Stimulated activated naive CD8-positive, alpha-beta T cell treated with anti-CD3 and anti-CD28 coated beads, Interleukin-15, amount 100 ng/mL, for 72 hours (primary cell): ENCODE measurements at regions not wholly inside any gene's neighbourhood (a gene's known extent, or its start where the extent isn't known, plus 50 kb on each side); places are given as distances from the start of the nearest gene placed in this dataset.
"Not testable (repeated sequence)": the region's sequence is repeated elsewhere in the genome, so short reads cannot be mapped to it uniquely, and the experiment has no call there.

Source experiments
- ATAC-seq: fragments of 150-1000 bp; cut with Tn5 transposase; 2 replicates; pipeline ENCODE4 v1.10.0; 2021; ENCODE audit warnings: mild to moderate bottlenecking, moderate library complexity
- DNase-seq, 2 donors: peaks; one replicate each; pipeline ENCODE4 v3.0.0; 2021 to 2022
- H3K27ac Mint-ChIP-seq, 2 donors: one replicate each; pipeline ENCODE4 v1.8.0; 2022; ENCODE audit warnings: mild to moderate bottlenecking in 2 of 2, mixed read lengths in 2 of 2, moderate library complexity in 2 of 2
- H3K27me3 Mint-ChIP-seq: one replicate; pipeline ENCODE4 v1.8.0; 2022; ENCODE audit warnings: mixed read lengths
- H3K4me1 Mint-ChIP-seq: one replicate; pipeline ENCODE4 v1.8.0; 2022; ENCODE audit warnings: mild to moderate bottlenecking, mixed read lengths
- H3K4me3 Mint-ChIP-seq, 2 donors: one replicate each; pipeline ENCODE4 v1.8.0; 2022; ENCODE audit warnings: mild to moderate bottlenecking in 2 of 2, mixed read lengths in 2 of 2, moderate library complexity in 1 of 2
- H3K9me3 Mint-ChIP-seq, 2 donors: one replicate each; pipeline ENCODE4 v1.8.0; 2022; ENCODE audit warnings: mixed read lengths in 2 of 2

DNA sequence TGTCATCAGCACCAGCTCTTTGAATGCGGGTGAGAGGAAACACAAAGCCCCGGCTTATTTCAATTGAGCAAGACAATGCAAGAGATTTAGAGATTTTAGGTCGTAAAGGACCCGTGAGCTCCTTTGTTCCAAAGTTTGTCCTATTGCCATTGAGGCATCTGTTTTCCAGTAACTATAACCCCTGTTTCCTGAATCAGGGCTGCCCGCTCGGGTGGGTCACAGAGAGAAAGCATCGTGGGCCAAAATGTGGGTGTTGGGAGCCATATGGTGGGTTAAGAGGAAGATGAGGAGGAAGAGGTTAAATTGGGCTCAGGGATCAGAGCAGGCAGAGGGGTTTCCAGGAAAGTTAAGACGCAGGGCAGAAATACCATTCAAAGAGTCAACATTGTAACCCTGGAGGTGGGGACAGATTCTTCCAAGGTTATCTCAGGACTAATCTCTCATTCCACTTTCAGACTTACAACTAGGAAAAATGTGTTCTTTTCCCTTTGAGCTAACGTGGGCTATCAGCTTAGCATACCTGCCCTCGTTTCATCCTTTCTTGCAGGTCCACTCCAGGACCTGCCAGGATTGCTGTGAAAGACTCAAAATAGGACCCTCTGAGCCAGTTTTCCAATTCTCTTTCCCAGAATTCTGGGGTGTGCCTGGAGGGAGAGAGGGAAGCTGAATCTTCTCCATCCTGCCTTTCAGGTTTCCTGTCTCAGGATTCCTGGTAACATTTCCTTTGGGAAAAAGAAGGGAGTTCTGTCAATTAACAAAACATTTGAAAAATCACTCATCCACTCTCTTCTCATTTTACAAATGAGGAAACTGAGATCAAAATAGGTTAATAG lies 95.5 kb upstream of the TAF11L2 start:
- DNase-seq (no peak), ATAC-seq (no peak)
- no peak overlapping the region for H3K4me3 Mint-ChIP-seq
- no peaks in the 10 kb centered on the region for H3K27me3 Mint-ChIP-seq
- H3K4me1 Mint-ChIP-seq = no peaks in the 10 kb centered on the region
- no peaks in the 10 kb centered on the region for H3K9me3 Mint-ChIP-seq
- no peak overlapping the region for H3K27ac Mint-ChIP-seq

- Mint-ChIP-seq H3K4me3 (no peak overlapping the region), H3K9me3 (no peaks in the 10 kb centered on the region), H3K27me3 (no peaks in the 10 kb centered on the region), H3K4me1 (no peaks in the 10 kb centered on the region), H3K27ac (no peak overlapping the region)
- ATAC-seq = no peak
- DNase-seq = no peak
These were observed 94.1 kb upstream of the TAF11L2 start for GRCh38 chr5:17403695-17404490.

- H3K4me1 Mint-ChIP-seq = no peaks in the 10 kb centered on the region
These were observed 92.1 kb upstream of the TAF11L2 start for GRCh38 chr5:17405976-17406375.

DNA sequence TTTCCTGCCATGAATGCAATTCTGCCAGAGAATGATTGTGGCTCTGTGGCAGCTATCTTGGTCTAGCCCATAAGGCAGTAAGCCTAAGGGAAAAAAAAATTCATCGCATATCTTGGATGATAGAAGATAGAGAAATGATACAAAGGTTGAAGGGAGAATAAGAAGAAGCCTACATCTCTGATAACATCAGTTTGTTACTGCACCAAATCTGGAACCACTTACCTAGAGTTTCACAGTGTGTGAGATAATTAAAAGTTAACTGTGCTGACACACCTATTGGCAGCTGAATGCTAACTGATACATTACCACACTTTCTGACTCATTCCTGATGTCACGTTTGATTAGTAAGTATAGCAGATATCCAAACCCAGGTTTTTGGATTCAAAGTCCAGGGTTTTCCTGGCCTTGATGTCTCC lies 91.6 kb upstream of the TAF11L2 start:
- no peak overlapping the region for H3K4me3 Mint-ChIP-seq
- no peaks in the 10 kb centered on the region for H3K27me3 Mint-ChIP-seq
- DNase-seq (no peak), ATAC-seq (no peak)
- no peaks in the 10 kb centered on the region for H3K9me3 Mint-ChIP-seq
- H3K4me1 Mint-ChIP-seq = no peaks in the 10 kb centered on the region
- H3K27ac Mint-ChIP-seq = no peak overlapping the region

More at GRCh38 chr5:17405976-17406375, 92.1 kb upstream of the TAF11L2 start:
- no peak for DNase-seq
- ATAC-seq = no peak
- Mint-ChIP-seq H3K27ac (no peak overlapping the region), H3K4me3 (no peak overlapping the region), H3K9me3 (no peaks in the 10 kb centered on the region), H3K27me3 (no peaks in the 10 kb centered on the region)

DNA sequence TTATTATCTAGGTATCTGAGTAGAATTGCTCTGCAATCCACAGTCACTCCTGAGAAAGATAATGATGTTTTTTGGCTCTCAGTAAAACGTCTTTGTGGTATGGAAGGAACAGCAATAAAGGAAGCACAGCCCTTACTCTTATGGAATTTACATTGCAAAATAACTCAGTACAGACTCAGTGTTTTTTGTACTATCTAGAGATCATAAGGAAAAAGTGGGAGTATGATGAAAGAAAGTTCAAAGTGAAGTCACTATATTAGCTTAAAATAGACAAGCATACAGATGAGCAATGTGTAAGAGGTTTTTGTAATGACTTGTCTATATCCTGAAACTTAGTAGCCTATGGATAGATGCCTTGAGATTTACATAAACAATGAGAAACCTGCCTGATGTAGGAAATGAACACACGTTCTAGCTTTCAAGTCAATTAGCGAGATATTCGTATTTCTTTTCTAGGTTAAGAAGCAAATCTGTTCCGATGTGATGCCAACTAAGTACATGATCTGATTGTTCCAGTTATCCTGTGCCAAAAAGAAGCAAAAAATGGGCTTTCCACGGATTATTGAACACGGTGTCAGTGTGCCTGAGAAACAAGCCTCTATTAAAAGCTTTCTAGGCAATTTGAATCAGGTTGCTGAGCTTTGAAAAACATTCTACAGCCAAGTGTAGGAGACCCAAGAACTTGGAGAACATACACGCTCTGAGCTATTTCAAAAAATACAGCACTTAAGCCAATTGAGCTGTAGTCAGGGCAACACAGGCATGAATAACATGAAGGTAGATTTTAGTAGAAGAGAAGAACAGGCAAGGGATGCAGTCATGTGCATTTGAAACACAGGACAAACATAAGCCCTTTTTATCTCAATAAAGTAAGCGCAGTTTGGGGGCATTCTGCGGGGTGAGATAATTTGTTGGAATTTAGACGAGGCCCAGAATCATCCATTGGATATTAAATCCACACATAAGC lies 86.3 kb upstream of the TAF11L2 start:
- Mint-ChIP-seq H3K27me3 (no peaks in the 10 kb centered on the region), H3K27ac (no peak overlapping the region), H3K4me3 (no peak overlapping the region), H3K4me1 (no peaks in the 10 kb centered on the region), H3K9me3 (no peaks in the 10 kb centered on the region)
- no peak for ATAC-seq
- DNase-seq = no peak

GRCh38 chr5:17412760-17413671 lies 85.0 kb upstream of the TAF11L2 start:
- Mint-ChIP-seq H3K27me3 (no peaks in the 10 kb centered on the region), H3K4me3 (no peak overlapping the region), H3K9me3 (no peaks in the 10 kb centered on the region), H3K4me1 (no peaks in the 10 kb centered on the region), H3K27ac (no peak overlapping the region)
- no peak for DNase-seq
- no peak for ATAC-seq

DNA sequence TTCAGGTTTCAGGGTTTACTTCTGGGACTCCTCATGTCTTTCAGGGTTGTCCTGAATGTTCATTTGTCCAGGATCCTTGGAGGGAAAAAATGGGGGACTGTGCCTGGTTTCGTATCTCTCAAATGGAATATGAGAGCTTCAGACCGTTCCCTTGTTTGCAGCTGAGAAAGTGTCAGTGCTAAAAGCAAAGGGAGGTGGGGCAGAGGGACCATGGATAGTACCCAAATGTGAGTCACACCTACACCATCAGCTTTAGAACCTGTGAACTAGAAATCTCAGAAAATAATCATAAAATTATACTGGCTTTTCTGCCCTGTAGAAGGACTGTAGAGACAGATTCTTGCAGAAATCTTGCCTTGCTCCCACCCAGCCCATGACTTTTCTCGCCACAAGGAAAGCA lies 84.3 kb upstream of the TAF11L2 start:
- Mint-ChIP-seq H3K4me1 (no peaks in the 10 kb centered on the region), H3K27me3 (no peaks in the 10 kb centered on the region), H3K9me3 (peaks cover 0 to 4% of the 10 kb centered on the region in 2 donors), H3K4me3 (no peak overlapping the region), H3K27ac (no peak overlapping the region)
- ATAC-seq (no peak), DNase-seq (no peak)

- peaks cover 0 to 8% of the 10 kb centered on the region in 2 donors for H3K9me3 Mint-ChIP-seq
- DNase-seq (no peak), ATAC-seq (no peak)
- no peak overlapping the region for H3K27ac Mint-ChIP-seq
- H3K27me3 Mint-ChIP-seq = no peaks in the 10 kb centered on the region
- H3K4me1 Mint-ChIP-seq = no peaks in the 10 kb centered on the region
- H3K4me3 Mint-ChIP-seq = no peak overlapping the region
These were observed 82.7 kb upstream of the TAF11L2 start for GRCh38 chr5:17415321-17415758.

DNA sequence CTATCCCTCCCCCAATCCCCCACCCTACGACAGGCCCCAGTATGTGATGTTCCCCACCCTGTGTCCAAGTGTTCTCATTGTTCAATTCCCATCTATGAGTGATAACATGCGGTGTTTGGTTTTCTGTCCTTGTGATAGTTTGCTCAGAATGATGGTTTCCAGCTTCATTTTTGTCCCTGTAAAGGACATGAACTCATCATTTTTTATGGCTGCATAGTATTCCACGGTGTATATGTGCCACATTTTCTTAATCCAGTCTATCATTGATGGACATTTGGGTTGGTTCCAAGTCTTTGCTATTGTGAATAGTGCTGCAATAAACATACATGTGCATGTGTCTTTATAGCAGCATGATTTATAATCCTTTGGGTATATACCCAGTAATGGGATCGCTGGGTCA lies 81.7 kb upstream of the TAF11L2 start:
- H3K4me1 Mint-ChIP-seq, H3K27me3 Mint-ChIP-seq, ATAC-seq, H3K27ac Mint-ChIP-seq, DNase-seq, H3K9me3 Mint-ChIP-seq, H3K4me3 Mint-ChIP-seq: not testable (repeated sequence)

GRCh38 chr5:17424674-17425073 lies 73.4 kb upstream of the TAF11L2 start:
- peaks cover 2 to 6% of the 10 kb centered on the region in 2 donors for H3K9me3 Mint-ChIP-seq
- H3K4me3 Mint-ChIP-seq = no peak overlapping the region
- ATAC-seq = no peak
- H3K27me3 Mint-ChIP-seq = no peaks in the 10 kb centered on the region
- H3K27ac Mint-ChIP-seq = no peak overlapping the region
- H3K4me1 Mint-ChIP-seq = no peaks in the 10 kb centered on the region
- DNase-seq = no peak

GRCh38 chr5:17425385-17426070 lies 72.5 kb upstream of the TAF11L2 start:
- H3K27me3 Mint-ChIP-seq = no peaks in the 10 kb centered on the region
- ATAC-seq (no peak), DNase-seq (no peak)
- peaks cover 6 to 7% of the 10 kb centered on the region in 2 donors for H3K9me3 Mint-ChIP-seq
- H3K27ac Mint-ChIP-seq = no peak overlapping the region
- H3K4me1 Mint-ChIP-seq = no peaks in the 10 kb centered on the region
- H3K4me3 Mint-ChIP-seq = no peak overlapping the region

- no peaks in the 10 kb centered on the region for H3K4me1 Mint-ChIP-seq
- peaks cover 6 to 7% of the 10 kb centered on the region in 2 donors for H3K9me3 Mint-ChIP-seq
- no peak overlapping the region for H3K4me3 Mint-ChIP-seq
- ATAC-seq (no peak), DNase-seq (no peak)
- no peak overlapping the region for H3K27ac Mint-ChIP-seq
- H3K27me3 Mint-ChIP-seq = no peaks in the 10 kb centered on the region
These were observed 71.8 kb upstream of the TAF11L2 start for GRCh38 chr5:17426104-17426749.

DNA sequence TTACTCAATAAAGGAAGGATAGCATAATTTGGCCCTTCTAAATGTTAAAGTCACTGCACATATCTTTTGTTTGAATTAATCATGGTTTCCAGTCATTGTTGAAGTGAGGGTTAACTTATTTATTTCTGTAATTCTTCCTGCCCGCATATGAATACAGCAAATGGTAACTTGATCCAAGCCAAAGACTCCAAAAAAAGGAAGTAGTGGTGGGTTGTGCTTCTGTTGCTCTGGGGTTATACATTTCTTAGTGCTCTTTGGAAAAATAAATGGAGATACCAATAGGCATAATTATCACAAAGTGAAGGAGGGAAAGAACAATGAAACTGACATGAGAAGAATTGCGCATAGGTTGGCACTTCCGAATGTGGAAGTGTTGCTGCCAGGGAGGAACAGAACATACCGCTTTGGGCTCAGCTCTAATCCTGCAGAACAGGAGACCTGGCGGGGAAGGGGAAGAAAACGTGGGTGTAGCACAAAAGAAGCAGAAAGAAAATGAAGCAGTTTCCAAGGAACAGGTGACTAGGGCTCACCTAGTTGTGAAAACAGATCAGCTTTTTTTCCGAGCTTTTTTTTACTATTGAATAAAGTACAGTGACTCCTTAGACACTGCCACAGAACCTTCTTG lies 69.7 kb upstream of the TAF11L2 start:
- Mint-ChIP-seq H3K27ac (no peak overlapping the region), H3K4me1 (no peaks in the 10 kb centered on the region), H3K27me3 (no peaks in the 10 kb centered on the region), H3K9me3 (peaks cover 6 to 7% of the 10 kb centered on the region in 2 donors), H3K4me3 (no peak overlapping the region)
- no peak for ATAC-seq
- no peak for DNase-seq
